Neural progenitor cell (in vitro differentiated cells): ENCODE measurements at regions not wholly inside any gene's neighbourhood (a gene's known extent, or its start where the extent isn't known, plus 50 kb on each side); places are given as distances from the start of the nearest gene placed in this dataset.

Experiments used
- DNase-seq: peaks from one replicate; pipeline ENCODE4 v3.0.0-alpha.2; 2016; ENCODE audit warnings: low spot score
- H2AFZ ChIP-seq: fragments of 200-600 bp; sonication (generic); replicated peaks from 2 replicates; pipeline ENCODE4 v1.6.1; 2016; ENCODE audit warnings: antibody characterized with exemption
- H3F3A ChIP-seq: fragments of 200-600 bp; sonication (generic); 2 replicates; pipeline ENCODE4 v1.6.1; 2016; ENCODE audit warnings: antibody characterized with exemption, low read depth
- H3K27ac ChIP-seq: fragments of 200-600 bp; sonication (generic); 2 replicates; pipeline ENCODE4 v1.5.1; 2016; ENCODE audit warnings: mild to moderate bottlenecking
- H3K27me3 ChIP-seq: fragments of 200-600 bp; sonication (generic); 2 replicates; pipeline ENCODE4 v1.6.1; 2016; ENCODE audit warnings: mild to moderate bottlenecking, moderate library complexity
- H3K36me3 ChIP-seq: fragments of 200-600 bp; sonication (generic); 2 replicates; pipeline ENCODE4 v1.5.1; 2016
- H3K4me1 ChIP-seq: fragments of 200-600 bp; sonication (generic); 2 replicates; pipeline ENCODE4 v1.6.1; 2016; ENCODE audit warnings: mixed run types
- H3K4me2 ChIP-seq: fragments of 200-600 bp; sonication (generic); 2 replicates; pipeline ENCODE4 v1.6.1; 2016
- H3K4me3 ChIP-seq: fragments of 200-600 bp; sonication (generic); 2 replicates; pipeline ENCODE4 v1.5.1; 2016
- H3K79me2 ChIP-seq: fragments of 200-600 bp; sonication (generic); 2 replicates; pipeline ENCODE4 v1.6.1; 2016; ENCODE audit warnings: low read depth
- H3K9ac ChIP-seq: fragments of 200-600 bp; sonication (generic); 2 replicates; pipeline ENCODE4 v1.6.1; 2016
- H3K9me3 ChIP-seq: fragments of 200-600 bp; sonication (generic); 2 replicates; pipeline ENCODE4 v1.5.1; 2016; ENCODE audit warnings: low read depth
- H4K20me1 ChIP-seq: fragments of 200-600 bp; sonication (generic); 2 replicates; pipeline ENCODE4 v1.6.1; 2016; ENCODE audit warnings: low read depth
- H3K27ac Mint-ChIP-seq: 3 replicates; pipeline ENCODE4 v1.8.0; 2021; ENCODE audit warnings: mixed read lengths
- H3K27me3 Mint-ChIP-seq: 2 replicates; pipeline ENCODE4 v1.8.0; 2022; ENCODE audit warnings: low read depth, mild to moderate bottlenecking, inconsistent platforms, moderate library complexity, mixed read lengths; ENCODE audit not compliant: insufficient read depth
- H3K36me3 Mint-ChIP-seq: 3 replicates; pipeline ENCODE4 v1.8.0; 2021; ENCODE audit warnings: mixed read lengths
- H3K4me1 Mint-ChIP-seq: 3 replicates; pipeline ENCODE4 v1.8.0; 2021; ENCODE audit warnings: mixed read lengths
- H3K4me3 Mint-ChIP-seq: 3 replicates; pipeline ENCODE4 v1.8.0; 2021; ENCODE audit warnings: mild to moderate bottlenecking, moderate library complexity, mixed read lengths
- H3K9me3 Mint-ChIP-seq: 3 replicates; pipeline ENCODE4 v1.8.0; 2020; ENCODE audit warnings: mixed read lengths
- CTCF ChIP-seq: fragments of 200-600 bp; sonication (generic); IDR thresholded peaks from 2 replicates; pipeline ENCODE4 v1.5.1; 2017; ENCODE audit warnings: antibody characterized with exemption, mild to moderate bottlenecking
- EZH2 ChIP-seq: fragments of 200-600 bp; sonication (generic); IDR thresholded peaks from 2 replicates; pipeline ENCODE4 v1.6.1; 2017; ENCODE audit warnings: antibody characterized with exemption, mild to moderate bottlenecking, moderate library complexity
- EZH2phosphoT487 ChIP-seq: fragments of 200-600 bp; sonication (generic); IDR thresholded peaks from 2 replicates; pipeline ENCODE4 v1.6.1; 2017; ENCODE audit warnings: antibody characterized with exemption

DNA sequence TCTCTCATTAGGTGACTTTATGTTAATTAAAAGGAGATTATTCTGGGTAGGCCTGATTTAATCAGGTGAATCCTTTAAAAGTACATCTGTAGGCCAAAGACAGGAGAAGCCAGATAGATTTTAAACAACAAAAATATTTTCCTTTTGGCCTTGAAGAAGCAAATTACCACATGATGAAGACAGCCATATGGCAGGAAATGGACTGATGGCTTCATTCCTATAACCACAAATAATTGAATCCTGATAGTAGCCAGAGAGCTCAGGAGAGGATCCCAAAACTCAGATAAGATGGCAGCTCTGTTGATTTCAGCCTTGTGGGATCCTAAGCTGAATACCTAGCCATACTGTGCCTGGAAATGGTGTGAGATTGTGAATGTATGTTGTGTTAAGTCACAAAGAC lies 66.1 kb upstream of the PRKX start:
- no peak overlapping the region for H3K4me2 ChIP-seq
- H3K4me3 ChIP-seq, result no peak overlapping the region
- no peak overlapping the region for H3K27ac ChIP-seq
- DNase-seq, result no peak
- no peak overlapping the region for H2AFZ ChIP-seq
- H3K9me3 ChIP-seq, result no peaks in the 10 kb centered on the region
- H3F3A ChIP-seq, result no peaks in the 10 kb centered on the region
- H3K4me3 Mint-ChIP-seq, result no peak overlapping the region
- H3K79me2 ChIP-seq, result no peaks in the 10 kb centered on the region
- peaks cover 6% of the 10 kb centered on the region for H3K9me3 Mint-ChIP-seq
- H3K36me3 Mint-ChIP-seq, result no peaks in the 10 kb centered on the region
- no peaks in the 10 kb centered on the region for H3K4me1 ChIP-seq
- no peaks in the 10 kb centered on the region for H4K20me1 ChIP-seq
- H3K36me3 ChIP-seq, result no peaks in the 10 kb centered on the region
- peaks cover 17% of the 10 kb centered on the region for H3K4me1 Mint-ChIP-seq
- H3K27me3 Mint-ChIP-seq, result peaks cover 2% of the 10 kb centered on the region
- H3K27me3 ChIP-seq, result no peaks in the 10 kb centered on the region
- TF ChIP-seq CTCF (no peak), EZH2phosphoT487 (no peak), EZH2 (no peak)
- no peak overlapping the region for H3K27ac Mint-ChIP-seq
- no peak overlapping the region for H3K9ac ChIP-seq

- H3K27ac ChIP-seq, result no peak overlapping the region
- no peaks in the 10 kb centered on the region for H3K79me2 ChIP-seq
- H3K36me3 ChIP-seq, result no peaks in the 10 kb centered on the region
- Mint-ChIP-seq H3K36me3 (no peaks in the 10 kb centered on the region), H3K9me3 (peaks cover 6% of the 10 kb centered on the region), H3K27ac (no peak overlapping the region), H3K4me1 (peaks cover 17% of the 10 kb centered on the region), H3K27me3 (peaks cover 2% of the 10 kb centered on the region), H3K4me3 (no peak overlapping the region)
- no peaks in the 10 kb centered on the region for H3F3A ChIP-seq
- no peaks in the 10 kb centered on the region for H3K9me3 ChIP-seq
- no peak overlapping the region for H3K4me2 ChIP-seq
- no peak overlapping the region for H2AFZ ChIP-seq
- H3K4me3 ChIP-seq, result no peak overlapping the region
- no peaks in the 10 kb centered on the region for H3K4me1 ChIP-seq
- DNase-seq, result no peak
- no peaks in the 10 kb centered on the region for H4K20me1 ChIP-seq
- no peaks in the 10 kb centered on the region for H3K27me3 ChIP-seq
- no peak overlapping the region for H3K9ac ChIP-seq
- TF ChIP-seq EZH2phosphoT487 (no peak), EZH2 (no peak), CTCF (no peak)
These were observed 64.0 kb upstream of the PRKX start for GRCh38 chrX:3777416-3777815.

- Mint-ChIP-seq H3K4me3 (no peak overlapping the region), H3K27me3 (peaks cover 3% of the 10 kb centered on the region), H3K27ac (no peak overlapping the region), H3K9me3 (peaks cover 4% of the 10 kb centered on the region), H3K4me1 (no peaks in the 10 kb centered on the region), H3K36me3 (no peaks in the 10 kb centered on the region)
- Histone ChIP-seq H3K4me2 (no peak overlapping the region), H3K27ac (no peak overlapping the region), H3K4me1 (no peaks in the 10 kb centered on the region), H3K9me3 (no peaks in the 10 kb centered on the region), H3K4me3 (no peak overlapping the region), H3K36me3 (no peaks in the 10 kb centered on the region), H3K9ac (no peak overlapping the region), H2AFZ (no peak overlapping the region), H3K79me2 (no peaks in the 10 kb centered on the region), H3K27me3 (no peaks in the 10 kb centered on the region), H4K20me1 (no peaks in the 10 kb centered on the region), H3F3A (no peaks in the 10 kb centered on the region)
- TF ChIP-seq EZH2phosphoT487 (no peak), EZH2 (no peak), CTCF (no peak)
- no peak for DNase-seq
These were observed 58.3 kb upstream of the PRKX start for GRCh38 chrX:3771766-3772165.

- Mint-ChIP-seq H3K27ac (no peak overlapping the region), H3K4me1 (no peaks in the 10 kb centered on the region)
- H2AFZ ChIP-seq, result no peak overlapping the region
These were observed 55.4 kb upstream of the PRKX start for GRCh38 chrX:3768881-3769280.

More at GRCh38 chrX:3768881-3769280, 55.4 kb upstream of the PRKX start:
- TF ChIP-seq EZH2 (no peak), EZH2phosphoT487 (no peak), CTCF (no peak)
- Histone ChIP-seq H3K36me3 (no peaks in the 10 kb centered on the region), H4K20me1 (no peaks in the 10 kb centered on the region), H3K27ac (no peak overlapping the region), H3K4me1 (no peaks in the 10 kb centered on the region), H3K4me2 (no peak overlapping the region), H3F3A (no peaks in the 10 kb centered on the region), H3K9me3 (no peaks in the 10 kb centered on the region), H3K4me3 (no peak overlapping the region), H3K79me2 (no peaks in the 10 kb centered on the region), H3K27me3 (no peaks in the 10 kb centered on the region), H3K9ac (no peak overlapping the region)
- Mint-ChIP-seq H3K9me3 (no peaks in the 10 kb centered on the region), H3K36me3 (no peaks in the 10 kb centered on the region), H3K4me3 (no peak overlapping the region), H3K27me3 (peaks cover 3% of the 10 kb centered on the region)
- DNase-seq, result no peak
